WERI-Rb-1 (cell line): ENCODE measurements at regions not wholly inside any gene's neighbourhood (a gene's known extent, or its start where the extent isn't known, plus 50 kb on each side); places are given as distances from the start of the nearest gene placed in this dataset.

Experiments used
- DNase-seq: peaks from one replicate; pipeline ENCODE4 v3.0.0-alpha.2; 2020
- H3K27ac ChIP-seq: fragments of 250-450 bp; sonication (Bioruptor Pico); 2 replicates; pipeline ENCODE4 v1.5.1; 2020; ENCODE audit warnings: mild to moderate bottlenecking, moderate library complexity
- H3K27me3 ChIP-seq: fragments of 250-450 bp; sonication (Bioruptor Pico); 2 replicates; pipeline ENCODE4 v1.5.1; 2021; ENCODE audit warnings: mild to moderate bottlenecking, low read depth, moderate library complexity; ENCODE audit not compliant: insufficient read depth, severe bottlenecking
- H3K36me3 ChIP-seq: fragments of 250-450 bp; sonication (Bioruptor Pico); 2 replicates; pipeline ENCODE4 v1.5.1; 2020; ENCODE audit warnings: mild to moderate bottlenecking, moderate library complexity
- H3K4me3 ChIP-seq: 2 replicates; pipeline ENCODE4 v1.5.1; 2011; ENCODE audit warnings: low read depth, mild to moderate bottlenecking, control low read depth, low read length
- H3K9me3 ChIP-seq: fragments of 250-450 bp; sonication (Bioruptor Pico); 2 replicates; pipeline ENCODE4 v1.5.1; 2021; ENCODE audit warnings: mild to moderate bottlenecking, moderate library complexity; ENCODE audit not compliant: severe bottlenecking
- TF ChIP-seq, protein P1 (sequence below): IDR thresholded peaks from 2 replicates; pipeline ENCODE4 v1.5.1; 2011; ENCODE audit warnings: low read depth, mild to moderate bottlenecking, control low read depth, inconsistent platforms, low read length

DNA sequence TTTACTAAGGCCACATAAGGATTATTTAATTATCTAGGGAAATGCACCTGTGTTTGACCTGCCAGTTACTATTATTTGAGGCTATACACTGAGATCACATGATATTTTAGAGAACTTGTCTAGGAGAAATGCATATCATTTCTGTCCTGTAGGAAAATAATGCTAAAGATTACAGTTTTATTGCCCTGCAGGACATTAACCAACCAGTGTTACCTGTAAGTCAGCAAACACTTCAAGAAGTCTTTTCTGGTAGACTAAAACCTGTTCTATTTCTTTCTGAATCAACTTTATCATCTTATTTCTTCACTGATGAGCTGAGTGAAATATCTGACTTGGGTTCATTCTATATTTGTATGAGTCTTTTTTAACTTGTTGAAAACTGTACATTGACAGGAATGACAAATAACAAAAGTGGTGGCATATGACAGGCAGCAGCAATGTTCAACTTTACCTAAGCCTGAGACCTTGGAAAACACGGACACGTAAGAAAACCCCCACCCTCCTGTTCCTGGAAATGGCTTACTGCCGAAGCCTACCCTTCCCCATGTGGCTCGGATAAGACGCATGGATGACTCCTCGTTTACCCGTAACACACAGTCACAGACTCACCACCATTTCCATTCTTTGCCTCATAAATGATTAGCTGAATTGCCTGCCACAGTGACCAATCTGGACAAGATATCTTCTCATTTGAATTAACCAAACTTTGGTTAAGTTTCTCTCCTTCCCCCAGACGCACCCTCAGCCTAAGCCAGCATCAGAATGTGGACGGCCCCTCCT is 118.0 kb upstream of the CD93 start:
- TF ChIP-seq, protein P1, sequence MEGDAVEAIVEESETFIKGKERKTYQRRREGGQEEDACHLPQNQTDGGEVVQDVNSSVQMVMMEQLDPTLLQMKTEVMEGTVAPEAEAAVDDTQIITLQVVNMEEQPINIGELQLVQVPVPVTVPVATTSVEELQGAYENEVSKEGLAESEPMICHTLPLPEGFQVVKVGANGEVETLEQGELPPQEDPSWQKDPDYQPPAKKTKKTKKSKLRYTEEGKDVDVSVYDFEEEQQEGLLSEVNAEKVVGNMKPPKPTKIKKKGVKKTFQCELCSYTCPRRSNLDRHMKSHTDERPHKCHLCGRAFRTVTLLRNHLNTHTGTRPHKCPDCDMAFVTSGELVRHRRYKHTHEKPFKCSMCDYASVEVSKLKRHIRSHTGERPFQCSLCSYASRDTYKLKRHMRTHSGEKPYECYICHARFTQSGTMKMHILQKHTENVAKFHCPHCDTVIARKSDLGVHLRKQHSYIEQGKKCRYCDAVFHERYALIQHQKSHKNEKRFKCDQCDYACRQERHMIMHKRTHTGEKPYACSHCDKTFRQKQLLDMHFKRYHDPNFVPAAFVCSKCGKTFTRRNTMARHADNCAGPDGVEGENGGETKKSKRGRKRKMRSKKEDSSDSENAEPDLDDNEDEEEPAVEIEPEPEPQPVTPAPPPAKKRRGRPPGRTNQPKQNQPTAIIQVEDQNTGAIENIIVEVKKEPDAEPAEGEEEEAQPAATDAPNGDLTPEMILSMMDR, result no peak
- H3K36me3 ChIP-seq, result no peaks in the 10 kb centered on the region
- no peak overlapping the region for H3K4me3 ChIP-seq
- no peak overlapping the region for H3K27ac ChIP-seq
- H3K27me3 ChIP-seq, result peaks cover 84% of the 10 kb centered on the region
- no peaks in the 10 kb centered on the region for H3K9me3 ChIP-seq
- DNase-seq, result no peak

DNA sequence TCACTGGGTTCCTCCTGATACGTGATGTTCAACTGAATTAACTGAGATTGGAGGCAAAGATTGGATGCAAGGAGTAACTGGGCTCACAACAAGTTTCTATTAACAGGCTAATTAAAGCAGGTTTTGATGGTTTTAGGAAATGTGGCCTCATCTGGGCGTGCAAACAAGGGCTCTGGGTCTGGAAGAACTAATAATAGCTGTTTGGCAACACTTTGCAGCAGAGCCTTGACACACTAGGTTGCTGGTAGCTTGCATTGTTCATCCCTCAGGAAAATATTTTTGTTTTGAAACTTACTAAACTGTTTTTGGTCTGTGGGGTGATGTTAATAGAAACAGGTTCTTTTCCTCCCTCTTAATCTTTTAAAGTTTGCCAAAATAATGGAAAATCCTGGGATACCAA is 117.2 kb upstream of the CD93 start:
- H3K27me3 ChIP-seq, result peaks cover 86% of the 10 kb centered on the region
- TF ChIP-seq, protein P1, result no peak
- DNase-seq, result no peak
- H3K4me3 ChIP-seq, result no peak overlapping the region
- no peaks in the 10 kb centered on the region for H3K9me3 ChIP-seq
- H3K36me3 ChIP-seq, result no peaks in the 10 kb centered on the region
- H3K27ac ChIP-seq, result no peak overlapping the region

DNA sequence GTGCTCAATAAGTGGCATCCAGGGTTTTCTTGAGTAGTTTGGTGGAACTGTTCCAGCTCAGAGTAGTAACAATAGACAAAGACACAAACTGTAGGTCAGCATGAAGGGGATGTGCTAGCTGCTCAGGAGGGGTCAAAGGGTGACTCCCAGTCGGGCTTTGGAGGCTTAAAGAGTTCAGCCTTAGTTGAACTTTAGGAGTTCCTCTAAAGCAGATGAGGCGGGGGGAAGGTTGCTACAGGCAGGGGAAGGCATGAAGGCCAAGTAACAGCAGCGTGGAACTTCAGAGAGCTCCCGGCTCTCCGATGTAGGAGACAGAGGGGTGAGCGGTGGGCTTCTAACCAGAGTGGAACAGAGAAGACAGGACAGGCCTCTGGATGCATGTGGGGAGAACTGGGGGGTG is 115.5 kb upstream of the CD93 start:
- H3K9me3 ChIP-seq, result no peaks in the 10 kb centered on the region
- H3K36me3 ChIP-seq, result no peaks in the 10 kb centered on the region
- H3K27me3 ChIP-seq, result peaks cover 92% of the 10 kb centered on the region
- DNase-seq, result no peak
- no peak overlapping the region for H3K4me3 ChIP-seq
- no peak overlapping the region for H3K27ac ChIP-seq
- TF ChIP-seq, protein P1, result no peak

DNA sequence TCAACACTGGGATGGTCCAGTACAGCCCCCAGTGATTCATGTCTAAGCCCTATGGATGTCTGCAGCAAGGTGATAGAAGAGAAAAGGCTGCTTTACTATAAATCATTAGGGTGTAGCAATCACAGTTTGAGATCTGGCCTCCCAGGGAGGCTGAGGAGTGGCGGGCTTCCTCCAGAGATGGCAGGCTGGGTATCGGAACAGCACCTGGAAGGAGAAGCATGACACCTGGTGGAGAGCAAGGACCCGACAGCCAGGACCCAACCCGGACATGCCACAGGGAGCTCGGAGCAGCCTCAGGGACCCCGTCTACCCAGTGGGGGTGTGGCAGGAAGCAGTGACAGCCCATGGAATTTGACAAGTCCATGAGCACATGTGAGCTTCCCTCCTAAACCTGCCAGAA is 114.8 kb upstream of the CD93 start:
- DNase-seq, result peak; percentile 57
- Histone ChIP-seq H3K27me3 (peaks cover 88% of the 10 kb centered on the region), H3K27ac (no peak overlapping the region), H3K36me3 (no peaks in the 10 kb centered on the region), H3K4me3 (no peak overlapping the region), H3K9me3 (peaks cover 5% of the 10 kb centered on the region)
- TF ChIP-seq, protein P1, result peak; percentile 69

DNA sequence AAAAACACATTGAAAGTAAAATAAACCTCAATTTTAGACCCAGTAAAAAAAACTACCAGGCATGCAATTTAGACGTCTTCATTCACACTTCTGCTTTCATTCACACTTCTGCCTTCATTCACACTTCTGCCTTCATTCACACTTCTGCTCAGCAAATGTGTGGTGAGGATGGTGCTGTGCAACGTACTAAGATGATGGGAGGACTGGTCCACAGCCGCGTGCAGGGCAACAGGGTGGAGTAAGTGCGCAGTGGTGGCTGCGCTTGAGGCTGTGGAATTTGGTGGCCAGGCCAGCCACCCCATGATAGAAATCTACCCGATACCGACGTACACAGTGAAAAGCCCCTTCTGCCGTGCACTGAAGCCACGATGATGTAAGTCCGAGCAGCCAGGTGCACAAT is 114.3 kb upstream of the CD93 start:
- TF ChIP-seq, protein P1, result no peak
- Histone ChIP-seq H3K36me3 (no peaks in the 10 kb centered on the region), H3K27me3 (peaks cover 83% of the 10 kb centered on the region), H3K9me3 (peaks cover 5% of the 10 kb centered on the region), H3K4me3 (no peak overlapping the region), H3K27ac (no peak overlapping the region)
- DNase-seq, result no peak

DNA sequence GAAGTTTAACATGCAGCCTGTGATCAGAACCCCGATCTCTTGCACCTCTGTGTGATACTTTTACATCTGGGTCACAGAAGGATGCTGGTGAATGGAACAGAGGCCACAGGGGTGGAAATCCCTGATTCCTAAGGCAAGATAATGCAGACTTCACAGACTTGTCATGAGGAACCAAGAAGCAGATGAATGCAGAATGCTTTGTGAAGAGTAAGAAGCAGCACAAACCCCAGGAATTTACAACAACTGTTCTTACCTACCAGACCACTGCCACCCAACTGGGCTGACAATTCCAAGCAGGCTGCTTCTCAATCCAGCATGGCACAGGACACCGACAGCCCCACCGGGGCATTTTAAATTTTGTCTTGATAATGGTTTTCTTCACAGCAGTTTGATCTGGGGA is 113.2 kb upstream of the CD93 start:
- Histone ChIP-seq H3K27ac (no peak overlapping the region), H3K9me3 (peaks cover 5% of the 10 kb centered on the region), H3K4me3 (no peak overlapping the region), H3K36me3 (no peaks in the 10 kb centered on the region), H3K27me3 (peaks cover 73% of the 10 kb centered on the region)
- TF ChIP-seq, protein P1, result no peak
- no peak for DNase-seq
